GM19324 (cell line): ENCODE measurements at regions not wholly inside any gene's neighbourhood (a gene's known extent, or its start where the extent isn't known, plus 50 kb on each side); places are given as distances from the start of the nearest gene placed in this dataset.
"Not testable (repeated sequence)": the region's sequence is repeated elsewhere in the genome, so short reads cannot be mapped to it uniquely, and the experiment has no call there.

Experiments used
- ATAC-seq: cut with Tn5 transposase; IDR thresholded peaks from one replicate; pipeline ENCODE4 v1.9.1; 2021; ENCODE audit warnings: mild to moderate bottlenecking, moderate library complexity; ENCODE audit not compliant: unreplicated experiment, low FRiP score

- ATAC-seq, result no peak
Observed at GRCh38 chr7:13024121-13024674, 336.8 kb downstream of the ARL4A start.

DNA sequence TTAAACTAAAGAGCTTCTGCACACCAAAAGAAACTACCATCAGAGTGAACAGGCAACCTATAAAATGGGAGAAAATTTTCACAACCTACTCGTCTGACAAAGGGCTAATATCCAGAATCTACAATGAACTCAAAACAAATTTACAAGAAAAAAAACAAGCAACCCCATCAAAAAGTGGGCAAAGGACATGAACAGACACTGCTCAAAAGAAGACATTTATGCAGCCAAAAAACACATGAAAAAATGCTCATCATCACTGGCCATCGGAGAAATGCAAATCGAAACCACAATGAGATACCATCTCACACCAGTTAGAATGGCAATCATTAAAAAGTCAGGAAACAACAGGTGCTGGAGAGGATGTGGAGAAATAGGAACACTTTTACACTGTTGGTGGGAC, 337.6 kb downstream of the ARL4A start:
- not testable (repeated sequence) for ATAC-seq

DNA sequence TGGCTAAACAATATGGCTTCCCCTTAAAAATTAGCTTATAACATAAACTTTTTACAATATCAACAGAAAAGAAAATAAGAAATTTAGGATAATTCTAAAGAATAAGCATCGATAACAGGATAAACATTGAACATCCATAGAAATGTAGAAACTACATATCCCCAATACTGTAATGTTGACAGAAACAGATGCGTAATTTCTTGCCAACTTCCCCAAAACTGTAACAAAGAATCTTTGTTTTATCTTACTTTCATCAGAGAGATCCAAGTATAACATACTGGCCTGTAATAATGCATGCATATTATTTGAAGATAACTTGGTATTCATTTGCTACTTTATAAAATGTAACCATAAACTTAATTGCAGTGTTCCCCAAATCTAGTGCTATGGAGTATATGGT, 339.9 kb downstream of the ARL4A start:
- no peak for ATAC-seq

DNA sequence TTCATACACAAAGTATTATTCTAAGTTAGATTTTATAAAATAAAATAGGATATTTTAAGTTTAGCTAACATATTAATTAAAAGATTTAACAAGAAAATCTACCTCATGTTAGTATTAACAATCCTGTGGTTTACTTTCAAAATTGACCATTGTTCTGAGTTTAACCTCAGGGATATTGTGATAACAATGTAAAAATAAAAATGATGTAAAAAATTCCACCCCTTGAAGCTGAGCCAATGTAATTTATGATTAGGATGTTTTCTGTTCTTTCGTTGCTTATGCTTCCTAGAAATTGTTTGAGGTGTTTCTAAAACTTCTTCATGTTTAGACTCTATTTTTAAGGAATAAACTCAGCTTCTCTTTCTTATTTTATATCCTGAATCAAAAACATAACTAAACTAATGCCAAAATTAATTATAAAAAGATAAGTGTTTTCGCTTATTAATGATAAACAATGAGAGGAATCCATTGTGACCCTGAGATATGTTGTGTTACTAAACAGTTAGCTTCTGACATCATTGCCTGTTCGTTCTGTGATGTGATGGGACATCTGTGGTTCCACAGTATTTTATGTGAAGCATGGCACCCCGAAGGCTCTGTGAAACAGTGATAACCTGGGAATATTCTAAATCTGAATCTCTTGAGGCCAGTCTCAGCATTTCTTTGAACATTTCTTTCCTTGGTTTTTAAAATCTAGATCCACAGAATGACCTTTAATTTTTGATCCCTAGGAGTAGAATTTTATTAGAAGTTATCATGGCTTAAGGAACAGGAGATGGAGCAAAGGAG, 340.8 kb downstream of the ARL4A start:
- ATAC-seq, result no peak

DNA sequence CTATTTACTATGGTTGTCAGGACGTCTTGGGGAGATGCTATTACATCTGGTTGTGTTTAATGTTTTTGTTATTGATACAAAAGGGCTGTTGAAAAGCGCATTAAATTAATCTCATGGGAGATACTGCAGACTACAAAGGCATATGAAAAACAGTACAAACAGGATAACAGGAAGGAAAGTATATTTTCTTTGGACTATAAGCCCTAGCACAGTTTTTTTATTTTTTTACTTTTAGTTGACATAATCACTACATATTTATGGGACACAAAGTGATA, 341.3 kb downstream of the ARL4A start:
- no peak for ATAC-seq

DNA sequence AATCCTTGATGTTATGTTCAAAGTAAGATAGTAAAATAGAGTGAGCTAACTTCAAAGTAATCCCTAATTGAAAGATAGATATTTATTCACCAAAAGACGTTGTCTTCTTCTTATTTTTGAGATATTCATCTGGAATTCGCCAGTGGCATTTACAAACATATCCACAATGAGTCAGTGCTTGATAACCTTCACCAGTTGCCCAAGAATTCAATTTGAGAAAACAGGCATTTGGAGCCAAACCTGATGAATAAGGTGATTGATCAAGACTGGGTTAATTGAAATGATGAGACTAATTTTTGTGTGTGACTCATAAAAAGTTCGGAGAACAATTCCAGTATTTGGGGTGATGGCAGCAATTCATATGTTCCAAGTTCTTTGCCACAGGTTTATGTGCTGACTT, 344.0 kb downstream of the ARL4A start:
- no peak for ATAC-seq

DNA sequence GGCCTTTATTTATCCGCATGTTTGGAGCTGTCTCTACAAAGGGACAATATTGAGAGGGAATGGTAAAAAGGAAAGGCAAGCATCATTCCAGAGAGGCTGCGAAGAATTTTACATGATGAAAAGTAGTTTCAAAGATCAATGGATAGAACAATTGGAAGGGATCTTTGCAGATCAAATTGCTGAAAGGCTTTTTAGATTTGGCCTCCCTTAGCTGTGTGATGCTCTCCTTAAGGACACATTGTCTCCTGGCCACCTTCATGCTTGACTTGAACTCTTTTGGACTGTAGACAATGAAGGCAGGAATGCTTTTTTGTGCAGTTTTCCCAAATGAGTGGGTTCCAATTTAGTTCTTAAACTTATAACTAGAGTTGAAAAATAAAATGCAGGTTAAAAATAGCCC, 344.7 kb downstream of the ARL4A start:
- no peak for ATAC-seq

DNA sequence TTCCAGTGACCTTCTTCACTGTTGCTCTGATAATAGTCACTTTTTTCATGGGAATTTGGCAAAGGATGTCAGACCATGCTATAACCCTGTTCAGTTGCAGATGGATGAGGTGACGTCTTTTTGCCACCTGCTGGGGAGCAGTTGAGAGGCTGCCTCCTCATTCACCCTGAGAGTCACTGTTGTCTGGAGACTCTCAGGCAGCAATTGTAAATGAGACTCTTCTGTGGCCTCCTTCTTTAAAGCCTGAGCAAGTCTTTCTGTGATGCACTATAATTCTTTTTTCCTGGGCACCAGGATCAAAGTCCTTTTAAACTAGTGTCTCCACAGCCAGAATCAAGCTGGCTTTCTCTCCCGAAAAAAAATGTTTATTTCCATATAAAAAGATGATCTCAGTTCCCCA, 345.1 kb downstream of the ARL4A start:
- no peak for ATAC-seq

DNA sequence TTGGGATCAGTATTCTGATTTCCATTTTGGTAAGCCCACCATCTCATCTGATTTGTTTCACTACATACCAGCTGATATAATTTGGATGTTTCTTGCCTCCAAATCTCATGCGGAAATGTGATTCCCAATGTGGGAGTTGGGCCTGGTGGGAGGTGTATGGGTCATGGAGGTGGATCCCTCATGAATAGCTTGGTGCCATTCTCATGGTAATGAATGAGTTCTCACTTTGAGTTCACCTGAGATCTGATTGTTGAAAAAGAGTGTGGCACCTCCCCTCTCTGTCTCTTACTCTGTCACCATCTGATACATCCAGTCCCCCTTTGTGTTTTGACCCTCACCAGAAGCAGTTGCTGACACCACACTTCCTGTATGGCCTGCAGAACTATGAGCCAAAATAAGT, 347.3 kb downstream of the ARL4A start:
- ATAC-seq, result no peak

- no peak for ATAC-seq
Observed at GRCh38 chr7:13035233-13035632, 347.8 kb downstream of the ARL4A start.

- ATAC-seq, result no peak
Observed at GRCh38 chr7:13036256-13036780, 348.9 kb downstream of the ARL4A start.

GRCh38 chr7:13037216-13037615, 349.8 kb downstream of the ARL4A start:
- no peak for ATAC-seq

- ATAC-seq, result no peak
Observed at GRCh38 chr7:13041368-13041988, 354.0 kb downstream of the ARL4A start.

DNA sequence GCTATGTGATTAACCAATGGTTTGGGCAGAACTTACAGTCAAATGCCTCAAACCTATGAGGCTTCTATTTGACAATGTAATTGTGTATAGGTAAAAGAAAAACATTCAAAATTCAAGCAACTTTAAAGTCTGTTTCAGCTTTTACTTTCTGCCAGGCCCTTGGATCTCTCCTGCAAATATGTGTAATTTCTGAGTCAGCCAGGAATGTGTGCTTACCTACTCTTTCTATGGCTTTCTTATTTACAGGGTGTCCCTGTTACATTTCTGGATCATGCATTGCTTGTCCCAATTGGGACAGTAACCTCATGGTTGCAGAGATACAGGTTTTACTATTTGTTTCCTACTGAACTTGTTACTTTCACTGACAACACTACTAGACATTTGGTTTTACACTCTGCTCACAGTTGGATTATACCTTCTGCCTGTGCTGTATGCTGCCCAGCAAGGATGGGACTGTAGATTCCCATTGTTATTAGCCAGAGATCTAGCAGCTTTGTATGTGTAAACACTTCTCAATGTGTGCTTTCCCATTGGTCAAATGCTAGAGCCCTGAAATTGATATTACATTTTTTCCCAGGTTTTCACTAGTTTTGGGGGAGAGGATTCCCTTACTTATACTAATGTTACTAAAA, 355.3 kb downstream of the ARL4A start:
- ATAC-seq, result no peak

DNA sequence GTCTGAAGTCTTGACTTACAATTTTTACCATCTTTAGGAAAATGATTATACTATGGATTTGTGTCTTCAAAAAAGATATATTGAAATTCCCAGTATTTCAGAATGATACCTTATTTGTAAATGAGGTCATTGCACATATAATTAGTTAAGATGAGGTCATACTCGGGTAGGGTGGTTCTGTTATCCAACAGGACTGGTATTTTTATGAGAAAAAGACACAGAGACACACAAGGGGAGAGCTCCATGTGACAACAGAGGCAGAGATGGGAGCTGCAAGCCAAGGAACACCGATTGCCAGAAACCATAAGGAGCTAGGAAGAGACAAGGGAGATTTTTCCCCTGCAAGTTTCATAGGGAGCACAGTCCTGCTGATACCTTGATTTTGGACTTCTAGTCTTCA, 356.9 kb downstream of the ARL4A start:
- ATAC-seq, result no peak

GRCh38 chr7:13047061-13047460, 359.6 kb downstream of the ARL4A start:
- ATAC-seq, result peak; percentile 61

GRCh38 chr7:13049946-13050345, 362.5 kb downstream of the ARL4A start:
- ATAC-seq, result no peak

GRCh38 chr7:13050703-13051102, 363.3 kb downstream of the ARL4A start:
- no peak for ATAC-seq

DNA sequence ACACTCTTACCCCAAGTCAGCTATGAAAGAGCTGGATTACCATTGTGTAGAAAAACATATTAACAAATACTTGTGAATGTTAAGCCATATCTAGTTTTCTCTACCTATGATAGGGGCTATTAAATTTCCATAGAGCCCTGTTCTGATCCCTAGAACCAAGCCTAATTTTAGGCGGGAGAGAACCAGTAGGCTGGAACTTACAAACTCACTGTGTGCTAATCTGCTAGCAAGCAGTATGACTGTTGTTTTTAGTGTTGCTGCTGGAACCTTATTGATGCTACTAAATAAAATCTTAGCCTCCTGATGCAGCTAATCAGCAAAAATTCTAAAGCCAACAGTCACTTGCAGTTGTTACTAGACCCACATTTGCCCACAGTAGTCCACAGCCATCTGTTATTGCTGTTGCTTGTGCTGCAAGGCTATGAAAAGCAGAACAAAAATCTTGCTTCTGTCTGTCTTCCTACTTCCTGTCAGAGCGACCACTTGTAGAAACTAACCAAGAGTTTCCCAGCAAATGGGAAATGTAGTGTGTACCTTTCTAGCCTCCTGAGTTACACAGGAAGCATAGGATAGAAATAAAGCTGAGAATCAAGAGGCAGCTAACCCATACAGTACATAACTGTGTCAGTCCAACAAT, 368.4 kb downstream of the ARL4A start:
- no peak for ATAC-seq

DNA sequence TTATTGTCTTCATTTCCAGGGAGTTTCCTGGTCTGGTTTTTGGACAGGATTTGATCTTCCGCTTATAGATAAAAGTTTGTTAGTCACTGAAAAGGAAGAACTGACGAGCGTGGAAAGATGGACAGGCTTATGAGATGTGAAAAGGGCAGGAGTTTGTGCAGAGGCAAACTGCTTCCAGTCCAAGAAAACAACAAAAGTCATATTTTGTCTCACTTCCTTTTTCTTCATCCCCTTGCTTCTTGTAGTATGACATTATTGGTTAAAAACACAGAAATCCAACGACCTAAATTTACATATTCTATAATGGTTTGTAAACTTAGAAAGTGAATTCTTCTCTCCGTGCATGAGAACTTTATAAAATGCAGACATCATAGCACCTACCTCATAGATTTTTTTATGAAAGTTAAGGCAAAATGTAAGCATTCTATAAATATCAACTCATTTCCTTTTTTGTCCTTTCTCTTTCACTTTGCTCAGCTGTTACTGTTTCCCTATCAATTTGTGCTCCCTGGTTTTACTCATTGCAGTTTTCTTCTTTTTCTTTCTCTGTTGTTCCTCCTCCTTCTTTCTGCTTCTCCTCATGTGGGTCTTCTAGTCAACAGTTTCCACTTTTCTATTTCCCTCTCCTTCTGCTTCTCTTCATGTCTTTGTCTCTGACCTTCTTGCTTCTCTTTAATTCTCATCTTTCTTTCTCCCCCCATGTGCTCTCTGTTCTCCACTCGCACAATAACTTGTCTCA, 370.2 kb downstream of the ARL4A start:
- ATAC-seq, result peak; percentile 95
